OCI-LY7 (cell line): ENCODE measurements at regions not wholly inside any gene's neighbourhood (a gene's known extent, or its start where the extent isn't known, plus 50 kb on each side); places are given as distances from the start of the nearest gene placed in this dataset.

Experiments used
- BruUV-seq: library from RNA; stranded (reverse); fragments of 400-500 nt; replicated peaks from 2 replicates; lab custom pipeline; 2021; lab: Mats Ljungman, UMichigan
- CTCF ChIA-PET: fragments of 300-600 bp; sonication (Branson Sonifier 250); formaldehyde crosslinking; loops from one replicate; lab custom pipeline; 2022; ENCODE audit warnings: antibody characterized with exemption; ENCODE audit not compliant: unreplicated experiment; lab: Charles Lee
- POLR2A ChIA-PET: fragments of 300-600 bp; sonication (Branson Sonifier 250); formaldehyde crosslinking; loops from one replicate; lab custom pipeline; 2022; ENCODE audit warnings: antibody characterized with exemption; lab: Charles Lee
- DNase-seq: peaks from one replicate; pipeline ENCODE4 v3.0.0-alpha.2; 2015; ENCODE audit warnings: low spot score
- H2AFZ ChIP-seq: fragments of 200-600 bp; sonication (generic), shearing (Covaris generic); 2 replicates; pipeline ENCODE4 v1.6.1; 2014; ENCODE audit warnings: mild to moderate bottlenecking, antibody characterized with exemption, low read length, moderate library complexity
- H3K27ac ChIP-seq: fragments of 200-600 bp; sonication (generic); 2 replicates; pipeline ENCODE4 v1.5.1; 2014; ENCODE audit warnings: mixed run types, low read depth, mild to moderate bottlenecking, moderate library complexity, low read length, inconsistent platforms; ENCODE audit not compliant: poor library complexity, severe bottlenecking
- H3K36me3 ChIP-seq: fragments of 200-600 bp; sonication (generic); 2 replicates; pipeline ENCODE4 v1.6.1; 2014; ENCODE audit warnings: mild to moderate bottlenecking, antibody characterized with exemption, low read length, moderate library complexity, mixed read lengths; ENCODE audit not compliant: insufficient read depth
- H3K4me1 ChIP-seq: fragments of 200-600 bp; sonication (generic); 2 replicates; pipeline ENCODE4 v1.5.1; 2014; ENCODE audit warnings: mild to moderate bottlenecking, low read length; ENCODE audit not compliant: insufficient read depth, poor library complexity, severe bottlenecking
- H3K4me2 ChIP-seq: fragments of 200-600 bp; sonication (generic); 2 replicates; pipeline ENCODE4 v1.6.1; 2014; ENCODE audit warnings: mild to moderate bottlenecking, low read length
- H3K4me3 ChIP-seq: fragments of 200-600 bp; sonication (generic); 2 replicates; pipeline ENCODE4 v1.5.1; 2014; ENCODE audit warnings: mild to moderate bottlenecking, low read depth, low read length; ENCODE audit not compliant: poor library complexity, severe bottlenecking
- H3K79me2 ChIP-seq: fragments of 200-600 bp; sonication (generic); 2 replicates; pipeline ENCODE4 v1.6.1; 2016; ENCODE audit warnings: low read depth, mild to moderate bottlenecking, low read length, moderate library complexity, mixed read lengths; ENCODE audit not compliant: insufficient read depth
- H3K9me2 ChIP-seq: fragments of 200-600 bp; sonication (generic); 2 replicates; pipeline ENCODE4 v1.6.1; 2016; ENCODE audit warnings: mild to moderate bottlenecking, low read length, mixed read lengths; ENCODE audit not compliant: insufficient read depth
- H3K9me3 ChIP-seq: fragments of 200-600 bp; sonication (generic); 2 replicates; pipeline ENCODE4 v1.6.1; 2014; ENCODE audit warnings: mild to moderate bottlenecking, mixed run types, low read length, mixed read lengths
- H4K20me1 ChIP-seq: fragments of 200-600 bp; sonication (generic); 2 replicates; pipeline ENCODE4 v1.6.1; 2014; ENCODE audit warnings: mild to moderate bottlenecking, antibody characterized with exemption, low read length, moderate library complexity, mixed read lengths; ENCODE audit not compliant: insufficient read depth
- EZH2phosphoT487 ChIP-seq: fragments of 200-600 bp; sonication (generic); IDR thresholded peaks from 2 replicates; pipeline ENCODE4 v1.6.1; 2018; ENCODE audit warnings: low read depth, borderline replicate concordance, mild to moderate bottlenecking, mixed run types, antibody characterized with exemption, low read length, moderate library complexity, mixed read lengths
- intact Hi-C: fragments of 100-400 bp; cut with micrococcal nuclease; formaldehyde crosslinking; loops from one replicate; pipeline ENCODE4 v1.10.0; 2022; ENCODE audit not compliant: unreplicated experiment
- TF ChIP-seq, protein P1 (sequence below): fragments of 200-600 bp; sonication (generic); conservative IDR thresholded peaks from 2 replicates; pipeline ENCODE4 v1.5.1; 2014; ENCODE audit warnings: mild to moderate bottlenecking, antibody characterized with exemption, low read length, moderate library complexity, mixed read lengths

DNA sequence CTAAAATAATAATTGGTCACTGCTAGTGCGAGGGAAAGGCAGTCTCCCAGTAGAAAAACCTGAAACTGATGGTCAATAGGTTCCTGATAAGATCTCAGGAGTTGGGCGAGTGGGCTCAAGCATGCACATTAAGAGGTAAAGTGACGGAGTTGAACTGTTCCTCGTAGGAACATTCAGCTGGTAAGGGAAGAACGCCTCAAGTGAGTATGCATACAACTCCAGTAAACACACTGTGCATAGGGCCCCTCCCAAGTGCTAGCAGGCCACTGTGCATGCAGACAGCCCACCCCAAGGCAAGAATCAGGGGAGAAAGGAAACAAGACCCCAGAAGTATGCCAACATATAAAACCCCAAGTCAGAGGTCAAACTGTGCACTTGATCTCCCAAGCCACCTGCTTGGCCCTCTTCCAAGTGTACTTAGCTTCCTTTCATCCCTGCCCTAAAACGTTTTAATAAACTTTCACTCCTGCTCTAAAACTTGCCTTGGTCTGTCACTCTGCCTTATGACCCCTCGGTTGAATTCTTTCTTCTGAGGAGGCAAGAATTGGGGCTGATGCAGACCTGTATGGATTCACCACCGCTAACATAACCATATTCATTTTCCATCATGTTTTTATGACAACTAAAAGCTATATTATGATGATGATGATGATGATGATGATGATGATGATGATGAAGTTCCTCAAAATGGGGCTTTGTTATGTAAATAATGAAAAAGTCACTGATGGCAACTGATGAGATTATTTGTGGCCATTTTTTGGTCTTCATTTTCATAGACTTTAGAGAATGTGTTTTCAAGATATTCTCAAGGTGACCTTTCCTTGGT is 118.0 kb upstream of the RAB27B start:
- no peak for TF ChIP-seq EZH2phosphoT487
- TF ChIP-seq, protein P1, sequence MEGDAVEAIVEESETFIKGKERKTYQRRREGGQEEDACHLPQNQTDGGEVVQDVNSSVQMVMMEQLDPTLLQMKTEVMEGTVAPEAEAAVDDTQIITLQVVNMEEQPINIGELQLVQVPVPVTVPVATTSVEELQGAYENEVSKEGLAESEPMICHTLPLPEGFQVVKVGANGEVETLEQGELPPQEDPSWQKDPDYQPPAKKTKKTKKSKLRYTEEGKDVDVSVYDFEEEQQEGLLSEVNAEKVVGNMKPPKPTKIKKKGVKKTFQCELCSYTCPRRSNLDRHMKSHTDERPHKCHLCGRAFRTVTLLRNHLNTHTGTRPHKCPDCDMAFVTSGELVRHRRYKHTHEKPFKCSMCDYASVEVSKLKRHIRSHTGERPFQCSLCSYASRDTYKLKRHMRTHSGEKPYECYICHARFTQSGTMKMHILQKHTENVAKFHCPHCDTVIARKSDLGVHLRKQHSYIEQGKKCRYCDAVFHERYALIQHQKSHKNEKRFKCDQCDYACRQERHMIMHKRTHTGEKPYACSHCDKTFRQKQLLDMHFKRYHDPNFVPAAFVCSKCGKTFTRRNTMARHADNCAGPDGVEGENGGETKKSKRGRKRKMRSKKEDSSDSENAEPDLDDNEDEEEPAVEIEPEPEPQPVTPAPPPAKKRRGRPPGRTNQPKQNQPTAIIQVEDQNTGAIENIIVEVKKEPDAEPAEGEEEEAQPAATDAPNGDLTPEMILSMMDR = no peak
- ChIA-PET CTCF (no interaction called here), POLR2A (no interaction called here)
- Histone ChIP-seq H3K9me3 (no peaks in the 10 kb centered on the region), H3K4me1 (no peaks in the 10 kb centered on the region), H2AFZ (no peak overlapping the region), H3K4me2 (no peak overlapping the region), H3K79me2 (no peaks in the 10 kb centered on the region), H3K27ac (no peak overlapping the region), H3K9me2 (no peaks in the 10 kb centered on the region), H3K4me3 (no peak overlapping the region), H4K20me1 (no peaks in the 10 kb centered on the region), H3K36me3 (no peaks in the 10 kb centered on the region)
- intact Hi-C loops = no loop called here
- DNase-seq = no peak
- BruUV-seq = no TSS peak

- H3K9me3 ChIP-seq = no peaks in the 10 kb centered on the region
- H3K4me2 ChIP-seq = no peak overlapping the region
- TF ChIP-seq EZH2phosphoT487 = no peak
- TF ChIP-seq, protein P1 = no peak
- no TSS peak for BruUV-seq
- no peak overlapping the region for H3K27ac ChIP-seq
- DNase-seq = no peak
- ChIA-PET POLR2A (no interaction called here), CTCF (no interaction called here)
- H3K9me2 ChIP-seq = no peaks in the 10 kb centered on the region
- H3K36me3 ChIP-seq = no peaks in the 10 kb centered on the region
- H3K4me1 ChIP-seq = no peaks in the 10 kb centered on the region
- no peak overlapping the region for H2AFZ ChIP-seq
- no peaks in the 10 kb centered on the region for H4K20me1 ChIP-seq
- intact Hi-C loops = no loop called here
- no peaks in the 10 kb centered on the region for H3K79me2 ChIP-seq
- no peak overlapping the region for H3K4me3 ChIP-seq
Measured at GRCh38 chr18:54710900-54711281, 117.4 kb upstream of the RAB27B start.

- BruUV-seq = no TSS peak
- DNase-seq = no peak
- CTCF ChIA-PET = no interaction called here
Measured at GRCh38 chr18:54712306-54712705, 116.0 kb upstream of the RAB27B start.

More at GRCh38 chr18:54712306-54712705, 116.0 kb upstream of the RAB27B start:
- H3K79me2 ChIP-seq = no peaks in the 10 kb centered on the region
- H3K9me2 ChIP-seq = no peaks in the 10 kb centered on the region
- no peak overlapping the region for H3K4me3 ChIP-seq
- no peaks in the 10 kb centered on the region for H3K4me1 ChIP-seq
- H3K9me3 ChIP-seq = no peaks in the 10 kb centered on the region
- no peak overlapping the region for H3K27ac ChIP-seq
- intact Hi-C loops = no loop called here
- H3K36me3 ChIP-seq = no peaks in the 10 kb centered on the region
- H3K4me2 ChIP-seq = no peak overlapping the region
- no peak for TF ChIP-seq EZH2phosphoT487
- TF ChIP-seq, protein P1 = no peak
- no peak overlapping the region for H2AFZ ChIP-seq
- POLR2A ChIA-PET = no interaction called here
- H4K20me1 ChIP-seq = no peaks in the 10 kb centered on the region
